HCT116 (cell line): ENCODE measurements at regions not wholly inside any gene's neighbourhood (a gene's known extent, or its start where the extent isn't known, plus 50 kb on each side); places are given as distances from the start of the nearest gene placed in this dataset.

Experiments used
- ATAC-seq: fragments of 200-7000 bp; cut with Tn5 transposase; 2 replicates; pipeline ENCODE4 v1.9.1; 2020; ENCODE audit warnings: mild to moderate bottlenecking, moderate library complexity
- BruUV-seq: library from RNA; stranded (reverse); fragments of 400-500 nt; replicated peaks from 2 replicates; lab custom pipeline; 2021; lab: Mats Ljungman, UMichigan
- CTCF ChIA-PET: fragments of 300-600 bp; sonication (Branson Sonifier 250); formaldehyde crosslinking; loops from one replicate; lab custom pipeline; 2021; ENCODE audit warnings: antibody characterized with exemption; lab: Charles Lee
- POLR2A ChIA-PET: fragments of 300-600, 350-600 bp; sonication (Branson Sonifier 250); formaldehyde crosslinking; loops from one replicate; lab custom pipeline; 2021; ENCODE audit warnings: antibody characterized with exemption; lab: Charles Lee
- RAD21 ChIA-PET, 2 experiments: fragments of 300-600 bp; sonication (Branson Sonifier 250); formaldehyde crosslinking; loops; one replicate each; lab custom pipeline; 2023; ENCODE audit warnings: low total read pairs in 2 of 2; ENCODE audit not compliant: uncharacterized antibody in 2 of 2, unreplicated experiment in 2 of 2, low non-redundant PET in 1 of 2; lab: Charles Lee
- DNase-seq: peaks from one replicate; pipeline ENCODE4 v3.0.0-alpha.2; 2010; ENCODE audit warnings: low read depth, low spot score
- H2AFZ ChIP-seq: fragments of 200-600 bp; shearing (Covaris generic), sonication (generic); 2 replicates; pipeline ENCODE4 v1.6.1; 2017; ENCODE audit warnings: low read depth, mixed run types, mixed read lengths, antibody characterized with exemption, low read length; ENCODE audit not compliant: poor library complexity, severe bottlenecking
- H3K27ac ChIP-seq: 2 replicates; pipeline ENCODE4 v1.5.1; 2012; ENCODE audit warnings: low read depth, low read length
- H3K27me3 ChIP-seq: fragments of 200-600 bp; sonication (generic); 2 replicates; pipeline ENCODE4 v1.6.1; 2016; ENCODE audit warnings: mixed run types, low read length, mixed read lengths; ENCODE audit not compliant: insufficient read depth
- H3K36me3 ChIP-seq, 2 experiments: fragments of 200-500 bp in 1 of 2; fragments of 200-600 bp in 1 of 2; sonication (Bioruptor generic) in 1 of 2; sonication (generic) in 1 of 2; 2 replicates each; pipeline versions ENCODE4 v1.5.1 to v1.6.1; 2014 to 2016; ENCODE audit warnings: low read length in 2 of 2, inconsistent platforms in 1 of 2, mixed read lengths in 1 of 2, mixed run types in 1 of 2; ENCODE audit not compliant: insufficient read depth in 2 of 2, control insufficient read depth in 1 of 2
- H3K4me1 ChIP-seq, 2 experiments: fragments of 200-600 bp in 1 of 2; sonication (generic) in 1 of 2; 2 replicates each; pipeline versions ENCODE4 v1.5.1 to v1.6.1; 2012 to 2017; ENCODE audit warnings: low read length in 2 of 2, inconsistent platforms in 1 of 2, mild to moderate bottlenecking in 1 of 2, mixed read lengths in 1 of 2, mixed run types in 1 of 2, moderate library complexity in 1 of 2; ENCODE audit not compliant: insufficient read depth in 2 of 2, control insufficient read depth in 1 of 2
- H3K4me2 ChIP-seq: fragments of 200-600 bp; sonication (generic); 2 replicates; pipeline ENCODE4 v1.6.1; 2017; ENCODE audit warnings: mixed run types, low read length, mixed read lengths
- H3K4me3 ChIP-seq, 2 experiments: fragments of 200-600 bp in 1 of 2; sonication (generic) in 1 of 2; replicated peaks in 1 of 2; 2 replicates each; pipeline ENCODE4 v1.5.1; 2011 to 2016; ENCODE audit warnings: low read length in 2 of 2, control low read depth in 1 of 2, low read depth in 1 of 2, mild to moderate bottlenecking in 1 of 2, mixed read lengths in 1 of 2, mixed run types in 1 of 2
- H3K79me2 ChIP-seq: fragments of 200-600 bp; sonication (generic); 2 replicates; pipeline ENCODE4 v1.6.1; 2017; ENCODE audit warnings: mild to moderate bottlenecking, mixed run types, low read length, moderate library complexity, mixed read lengths; ENCODE audit not compliant: insufficient read depth
- H3K9ac ChIP-seq: fragments of 200-600 bp; sonication (generic); 2 replicates; pipeline ENCODE4 v1.6.1; 2016; ENCODE audit warnings: low read length, mixed read lengths
- H3K9me2 ChIP-seq: fragments of 200-600 bp; sonication (generic), shearing (Covaris generic); 2 replicates; pipeline ENCODE4 v1.6.1; 2017; ENCODE audit warnings: mixed run types, mild to moderate bottlenecking, moderate library complexity; ENCODE audit not compliant: insufficient read depth
- H3K9me3 ChIP-seq, 2 experiments: fragments of 200-500 bp in 1 of 2; fragments of 200-600 bp in 1 of 2; sonication (Bioruptor generic) in 1 of 2; sonication (generic) in 1 of 2; 2 replicates each; pipeline ENCODE4 v1.6.1; 2014 to 2017; ENCODE audit warnings: low read length in 2 of 2, mixed read lengths in 2 of 2, inconsistent platforms in 1 of 2, low read depth in 1 of 2, mild to moderate bottlenecking in 1 of 2, mixed run types in 1 of 2, moderate library complexity in 1 of 2; ENCODE audit not compliant: control insufficient read depth in 1 of 2, insufficient read depth in 1 of 2
- H4K20me1 ChIP-seq: fragments of 200-600 bp; sonication (generic), shearing (Covaris generic); 2 replicates; pipeline ENCODE4 v1.6.1; 2017; ENCODE audit warnings: mixed run types, mild to moderate bottlenecking, moderate library complexity; ENCODE audit not compliant: insufficient read depth
- CBX3 ChIP-seq: IDR thresholded peaks from 2 replicates; pipeline ENCODE4 v1.6.1; 2012; ENCODE audit warnings: low read depth
- CEBPB ChIP-seq: IDR thresholded peaks from 2 replicates; pipeline ENCODE4 v1.6.1; 2012; ENCODE audit warnings: low read depth
- EGR1 ChIP-seq: IDR thresholded peaks from 2 replicates; pipeline ENCODE4 v1.6.1; 2012; ENCODE audit warnings: low read depth
- EZH2phosphoT487 ChIP-seq: fragments of 200-600 bp; IDR thresholded peaks from 2 replicates; pipeline ENCODE4 v1.6.1; 2018; ENCODE audit warnings: antibody characterized with exemption, borderline replicate concordance
- FOSL1 ChIP-seq: IDR thresholded peaks from 2 replicates; pipeline ENCODE4 v1.6.1; 2012; ENCODE audit warnings: low read depth
- JUND ChIP-seq: IDR thresholded peaks from 2 replicates; pipeline ENCODE4 v1.6.1; 2012
- RAD21 ChIP-seq: IDR thresholded peaks from 2 replicates; pipeline ENCODE4 v1.6.1; 2012; ENCODE audit warnings: low read depth, mild to moderate bottlenecking
- SIN3A ChIP-seq: IDR thresholded peaks from 2 replicates; pipeline ENCODE4 v1.6.1; 2012; ENCODE audit warnings: low read depth
- SRF ChIP-seq: IDR thresholded peaks from 2 replicates; pipeline ENCODE4 v1.6.1; 2012; ENCODE audit warnings: low read depth
- TCF7L2 ChIP-seq: IDR thresholded peaks from 2 replicates; pipeline ENCODE4 v1.7.0; 2011; ENCODE audit warnings: borderline replicate concordance, inconsistent platforms; ENCODE audit not compliant: insufficient read depth, insufficient read length; ENCODE audit errors: extremely low read depth
- ZNF274 ChIP-seq: fragments of 200-500 bp; sonication (Bioruptor generic); IDR thresholded peaks from 2 replicates; pipeline ENCODE4 v1.6.1; 2014; ENCODE audit warnings: mild to moderate bottlenecking, low read depth, low read length, inconsistent platforms
- intact Hi-C: fragments of 100-400 bp; cut with micrococcal nuclease; formaldehyde crosslinking; loops from 2 replicates; pipeline ENCODE4 v1.10.0; 2022
- TF ChIP-seq, protein P1 (sequence below): IDR thresholded peaks from 2 replicates; pipeline ENCODE4 v1.6.1; 2012; ENCODE audit warnings: low read depth
- TF ChIP-seq, protein P2 (sequence below), 3 experiments: fragments of 200-600 bp in 1 of 3; sonication (generic) in 1 of 3; IDR thresholded peaks in 2 of 3; conservative IDR thresholded peaks in 1 of 3; 2 replicates each; pipeline ENCODE4 v1.5.1; 2012 to 2017; ENCODE audit warnings: low read depth in 2 of 3, low read length in 2 of 3, antibody characterized with exemption in 1 of 3, borderline replicate concordance in 1 of 3, control low read depth in 1 of 3, mild to moderate bottlenecking in 1 of 3, mixed read lengths in 1 of 3, mixed run types in 1 of 3, moderate library complexity in 1 of 3; ENCODE audit not compliant: insufficient read depth in 1 of 3
- TF ChIP-seq, protein P3 (sequence below): IDR thresholded peaks from 2 replicates; pipeline ENCODE4 v1.6.1; 2012

GRCh38 chr13:31060220-31060619, 101.5 kb downstream of the HSPH1 start:
- no peaks in the 10 kb centered on the region for H3K9me2 ChIP-seq
- H3K9ac ChIP-seq: no peak overlapping the region
- intact Hi-C loops: no loop called here
- no peak overlapping the region for H3K27ac ChIP-seq
- no TSS peak for BruUV-seq
- H3K4me2 ChIP-seq: no peak overlapping the region
- no peaks in the 10 kb centered on the region for H4K20me1 ChIP-seq
- CTCF ChIA-PET: no interaction called here
- no peak overlapping the region for H3K4me3 ChIP-seq
- POLR2A ChIA-PET: no interaction called here
- H3K27me3 ChIP-seq: no peaks in the 10 kb centered on the region
- no peak overlapping the region for H2AFZ ChIP-seq
- no peaks in the 10 kb centered on the region for H3K4me1 ChIP-seq
- no peak for ATAC-seq
- DNase-seq: no peak
- no peaks in the 10 kb centered on the region for H3K36me3 ChIP-seq
- TF ChIP-seq, protein P1, sequence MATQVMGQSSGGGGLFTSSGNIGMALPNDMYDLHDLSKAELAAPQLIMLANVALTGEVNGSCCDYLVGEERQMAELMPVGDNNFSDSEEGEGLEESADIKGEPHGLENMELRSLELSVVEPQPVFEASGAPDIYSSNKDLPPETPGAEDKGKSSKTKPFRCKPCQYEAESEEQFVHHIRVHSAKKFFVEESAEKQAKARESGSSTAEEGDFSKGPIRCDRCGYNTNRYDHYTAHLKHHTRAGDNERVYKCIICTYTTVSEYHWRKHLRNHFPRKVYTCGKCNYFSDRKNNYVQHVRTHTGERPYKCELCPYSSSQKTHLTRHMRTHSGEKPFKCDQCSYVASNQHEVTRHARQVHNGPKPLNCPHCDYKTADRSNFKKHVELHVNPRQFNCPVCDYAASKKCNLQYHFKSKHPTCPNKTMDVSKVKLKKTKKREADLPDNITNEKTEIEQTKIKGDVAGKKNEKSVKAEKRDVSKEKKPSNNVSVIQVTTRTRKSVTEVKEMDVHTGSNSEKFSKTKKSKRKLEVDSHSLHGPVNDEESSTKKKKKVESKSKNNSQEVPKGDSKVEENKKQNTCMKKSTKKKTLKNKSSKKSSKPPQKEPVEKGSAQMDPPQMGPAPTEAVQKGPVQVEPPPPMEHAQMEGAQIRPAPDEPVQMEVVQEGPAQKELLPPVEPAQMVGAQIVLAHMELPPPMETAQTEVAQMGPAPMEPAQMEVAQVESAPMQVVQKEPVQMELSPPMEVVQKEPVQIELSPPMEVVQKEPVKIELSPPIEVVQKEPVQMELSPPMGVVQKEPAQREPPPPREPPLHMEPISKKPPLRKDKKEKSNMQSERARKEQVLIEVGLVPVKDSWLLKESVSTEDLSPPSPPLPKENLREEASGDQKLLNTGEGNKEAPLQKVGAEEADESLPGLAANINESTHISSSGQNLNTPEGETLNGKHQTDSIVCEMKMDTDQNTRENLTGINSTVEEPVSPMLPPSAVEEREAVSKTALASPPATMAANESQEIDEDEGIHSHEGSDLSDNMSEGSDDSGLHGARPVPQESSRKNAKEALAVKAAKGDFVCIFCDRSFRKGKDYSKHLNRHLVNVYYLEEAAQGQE: no peak
- TF ChIP-seq, protein P2, sequence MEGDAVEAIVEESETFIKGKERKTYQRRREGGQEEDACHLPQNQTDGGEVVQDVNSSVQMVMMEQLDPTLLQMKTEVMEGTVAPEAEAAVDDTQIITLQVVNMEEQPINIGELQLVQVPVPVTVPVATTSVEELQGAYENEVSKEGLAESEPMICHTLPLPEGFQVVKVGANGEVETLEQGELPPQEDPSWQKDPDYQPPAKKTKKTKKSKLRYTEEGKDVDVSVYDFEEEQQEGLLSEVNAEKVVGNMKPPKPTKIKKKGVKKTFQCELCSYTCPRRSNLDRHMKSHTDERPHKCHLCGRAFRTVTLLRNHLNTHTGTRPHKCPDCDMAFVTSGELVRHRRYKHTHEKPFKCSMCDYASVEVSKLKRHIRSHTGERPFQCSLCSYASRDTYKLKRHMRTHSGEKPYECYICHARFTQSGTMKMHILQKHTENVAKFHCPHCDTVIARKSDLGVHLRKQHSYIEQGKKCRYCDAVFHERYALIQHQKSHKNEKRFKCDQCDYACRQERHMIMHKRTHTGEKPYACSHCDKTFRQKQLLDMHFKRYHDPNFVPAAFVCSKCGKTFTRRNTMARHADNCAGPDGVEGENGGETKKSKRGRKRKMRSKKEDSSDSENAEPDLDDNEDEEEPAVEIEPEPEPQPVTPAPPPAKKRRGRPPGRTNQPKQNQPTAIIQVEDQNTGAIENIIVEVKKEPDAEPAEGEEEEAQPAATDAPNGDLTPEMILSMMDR (IDR thresholded peaks at IDR 0.05 in 2 of 3, conservative IDR thresholded peaks at IDR 0.05 in 1 of 3; ENCODE audit: borderline replicate concordance in 1 of 3, insufficient read depth in 1 of 3, low read depth in 2 of 3, low read length in 2 of 3): no peak
- TF ChIP-seq JUND: no peak
- no peak for TF ChIP-seq EZH2phosphoT487
- no peak for TF ChIP-seq RAD21
- no peak for TF ChIP-seq EGR1
- TF ChIP-seq CBX3: no peak
- TF ChIP-seq TCF7L2: no peak
- TF ChIP-seq, protein P3, sequence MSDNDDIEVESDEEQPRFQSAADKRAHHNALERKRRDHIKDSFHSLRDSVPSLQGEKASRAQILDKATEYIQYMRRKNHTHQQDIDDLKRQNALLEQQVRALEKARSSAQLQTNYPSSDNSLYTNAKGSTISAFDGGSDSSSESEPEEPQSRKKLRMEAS: no peak
- no peak for TF ChIP-seq ZNF274
- TF ChIP-seq SIN3A: no peak
- no peak for TF ChIP-seq CEBPB
- no peak for TF ChIP-seq FOSL1
- no peak for TF ChIP-seq SRF
- TF ChIP-seq, all 23 proteins: peak for 0
- Histone ChIP-seq H3K9me3 (no peaks in the 10 kb centered on the region), H3K79me2 (no peaks in the 10 kb centered on the region)
- RAD21 ChIA-PET: no interaction called here
